ENCODE measurements at regions not wholly inside any gene's neighbourhood (a gene's known extent, or its start where the extent isn't known, plus 50 kb on each side); places are given as distances from the start of the nearest gene placed in this dataset.

DNA sequence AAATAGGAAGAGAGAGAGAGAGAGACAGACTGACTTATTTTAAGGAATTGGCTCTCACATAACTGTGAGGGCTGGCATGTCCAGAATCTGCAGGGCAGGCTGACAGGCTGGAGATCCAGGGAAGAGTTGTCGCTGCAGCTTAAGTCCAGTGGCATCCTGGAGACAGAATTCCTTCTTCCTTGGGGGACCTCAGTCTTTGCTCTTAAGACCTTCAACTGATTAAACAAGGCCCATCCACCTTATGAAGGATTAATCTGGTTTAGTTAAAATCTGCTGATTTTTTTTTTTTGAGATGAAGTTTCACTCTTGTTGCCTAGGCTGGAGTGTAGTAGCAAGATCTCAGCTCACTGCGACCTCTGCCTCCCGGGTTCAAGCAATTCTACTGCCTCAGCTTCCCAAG lies 128.0 kb upstream of the ALDH1A3 start:
- peaks cover 0 to 35% (median 22%) of the 10 kb centered on the region in 8 donors for H3K9me3 Mint-ChIP-seq
- Histone ChIP-seq H3K36me3 (ENCODE audit: insufficient read depth, low read length) (no peaks in the 10 kb centered on the region), H3K27ac (ENCODE audit: low read depth, low read length) (no peak overlapping the region), H3K4me1 (ENCODE audit: insufficient read depth, low read length) (no peaks in the 10 kb centered on the region), H3K4me3 (ENCODE audit: low read length in 2 of 2) (no peak overlapping the region), H3K9me3 (ENCODE audit: control insufficient read depth in 1 of 2, low read length in 2 of 2) (peaks cover 0 to 4% of the 10 kb centered on the region in 2 donors), H3K27me3 (ENCODE audit: insufficient read depth, low read length) (no peaks in the 10 kb centered on the region)
- no peak for DNase-seq
- H3K36me3 Mint-ChIP-seq = peaks cover 0 to 1% of the 10 kb centered on the region in 2 donors
- peaks cover 12 to 26% of the 10 kb centered on the region in 2 donors for H3K27me3 Mint-ChIP-seq
- H3K4me1 Mint-ChIP-seq = no peaks in the 10 kb centered on the region
- ChIA-PET POLR2A (ENCODE audit: partially characterized antibody) (no interaction called here), CTCF (ENCODE audit: partially characterized antibody) (no interaction called here)
- H3K4me3 Mint-ChIP-seq = no peak overlapping the region
- intact Hi-C loops (cut with micrococcal nuclease) = no loop called here
- H3K27ac Mint-ChIP-seq = no peak overlapping the region

DNA sequence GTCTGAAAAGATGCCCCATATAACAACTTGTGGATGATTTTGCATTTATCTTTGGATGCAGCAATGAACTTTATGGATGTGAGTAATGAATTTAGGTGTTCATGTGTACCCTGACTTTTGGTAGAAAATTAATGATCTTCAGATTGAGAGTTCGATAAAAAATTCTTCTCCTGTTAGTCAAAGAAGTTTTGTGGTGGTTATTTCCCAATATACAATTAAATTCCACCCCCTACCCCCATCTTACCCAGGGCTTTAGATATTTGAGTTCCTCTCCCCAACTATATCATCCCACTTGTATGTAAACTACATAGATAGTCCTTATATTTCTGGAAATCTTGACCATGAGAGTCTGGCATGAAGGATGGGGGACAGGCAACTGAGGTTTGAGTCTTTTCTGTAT lies 126.1 kb upstream of the ALDH1A3 start:
- Histone ChIP-seq H3K9me3 (ENCODE audit: control insufficient read depth in 1 of 2, low read length in 2 of 2) (no peaks in the 10 kb centered on the region), H3K27me3 (ENCODE audit: insufficient read depth, low read length) (peaks cover 4% of the 10 kb centered on the region), H3K36me3 (ENCODE audit: insufficient read depth, low read length) (no peaks in the 10 kb centered on the region), H3K4me1 (ENCODE audit: insufficient read depth, low read length) (no peaks in the 10 kb centered on the region), H3K27ac (ENCODE audit: low read depth, low read length) (no peak overlapping the region), H3K4me3 (ENCODE audit: low read length in 2 of 2) (no peak overlapping the region)
- POLR2A ChIA-PET (ENCODE audit: partially characterized antibody) = no interaction called here
- Mint-ChIP-seq H3K9me3 (peaks cover 0 to 21% (median 6%) of the 10 kb centered on the region in 8 donors), H3K36me3 (no peaks in the 10 kb centered on the region), H3K27me3 (peaks cover 8 to 27% of the 10 kb centered on the region in 2 donors), H3K27ac (no peak overlapping the region), H3K4me3 (no peak overlapping the region), H3K4me1 (no peaks in the 10 kb centered on the region)
- CTCF ChIA-PET (ENCODE audit: partially characterized antibody) = no interaction called here
- DNase-seq = no peak
- intact Hi-C loops (cut with micrococcal nuclease) = no loop called here

DNA sequence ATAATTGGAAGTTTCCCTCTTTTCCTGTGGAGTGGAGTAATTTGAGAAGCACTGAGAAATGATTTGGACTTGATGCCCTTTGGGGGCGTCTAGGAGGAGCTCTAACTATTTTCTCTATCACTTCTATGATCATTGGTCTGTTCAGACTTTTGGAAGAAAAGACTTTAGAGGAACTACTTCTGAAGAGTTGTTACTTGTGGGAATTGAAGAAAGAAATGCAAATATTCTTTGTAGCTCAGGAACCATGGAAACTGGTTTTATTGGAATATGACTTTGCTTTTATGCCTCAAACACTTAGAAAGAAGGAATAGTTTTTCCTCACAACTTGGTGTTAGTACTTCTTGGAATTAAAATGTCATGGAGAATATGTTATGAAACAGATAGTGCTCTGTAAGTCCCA lies 122.0 kb upstream of the ALDH1A3 start:
- ChIA-PET POLR2A (ENCODE audit: partially characterized antibody) (no interaction called here), CTCF (ENCODE audit: partially characterized antibody) (no interaction called here)
- no peak overlapping the region for H3K4me3 Mint-ChIP-seq
- H3K27me3 Mint-ChIP-seq = peaks cover 26 to 28% of the 10 kb centered on the region in 2 donors
- H3K27me3 ChIP-seq (ENCODE audit: insufficient read depth, low read length) = peaks cover 4% of the 10 kb centered on the region
- intact Hi-C loops (cut with micrococcal nuclease) = no loop called here
- H3K9me3 Mint-ChIP-seq = peaks cover 0 to 4% (median 0%) of the 10 kb centered on the region in 8 donors
- H3K27ac ChIP-seq (ENCODE audit: low read depth, low read length) = no peak overlapping the region
- H3K36me3 ChIP-seq (ENCODE audit: insufficient read depth, low read length) = no peaks in the 10 kb centered on the region
- H3K9me3 ChIP-seq (ENCODE audit: control insufficient read depth in 1 of 2, low read length in 2 of 2) = no peaks in the 10 kb centered on the region
- no peak for DNase-seq
- no peak overlapping the region for H3K27ac Mint-ChIP-seq
- H3K4me1 Mint-ChIP-seq = no peaks in the 10 kb centered on the region
- no peak overlapping the region for H3K4me3 ChIP-seq (ENCODE audit: low read length in 2 of 2)
- H3K4me1 ChIP-seq (ENCODE audit: insufficient read depth, low read length) = no peaks in the 10 kb centered on the region
- no peaks in the 10 kb centered on the region for H3K36me3 Mint-ChIP-seq

DNA sequence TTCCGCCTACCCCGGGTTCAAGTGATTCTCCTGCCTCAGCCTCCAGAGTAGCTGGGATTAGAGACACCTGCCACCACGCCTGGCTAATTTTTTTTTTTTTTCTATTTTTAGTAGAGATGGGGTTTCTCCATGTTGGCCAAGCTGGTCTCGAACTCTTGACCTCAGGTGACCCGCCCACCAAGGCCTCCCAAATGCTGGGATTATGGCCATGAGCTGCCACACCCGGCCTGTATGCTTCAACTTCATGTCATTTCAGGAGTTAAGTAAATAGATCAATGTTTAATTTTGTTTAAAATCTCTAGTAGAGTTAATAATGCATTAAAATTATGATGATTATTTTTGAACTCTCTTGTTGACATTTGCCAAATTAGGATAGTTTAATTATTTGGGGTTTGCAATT lies 121.1 kb upstream of the ALDH1A3 start:
- CTCF ChIA-PET (ENCODE audit: partially characterized antibody) = no interaction called here

DNA sequence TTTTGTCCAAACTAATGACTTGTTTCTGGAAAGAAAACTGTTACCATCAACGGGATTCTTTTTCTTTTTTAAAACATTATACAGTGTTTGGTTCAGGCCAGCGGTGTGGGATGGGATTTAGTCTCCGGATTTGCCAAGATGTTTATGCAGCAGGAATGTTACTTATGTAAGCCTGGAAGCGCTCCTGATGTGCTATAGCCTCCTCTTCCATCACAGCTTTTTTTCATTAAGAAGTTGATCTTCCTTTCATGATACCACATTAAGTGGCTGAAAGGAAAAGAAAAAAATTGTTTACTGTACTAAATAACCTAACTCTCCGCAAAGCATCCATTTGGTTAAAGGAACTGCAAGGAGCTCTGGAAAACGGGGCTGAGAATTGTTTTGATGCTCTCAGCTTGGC lies 120.5 kb upstream of the ALDH1A3 start:
- Histone ChIP-seq H3K9me3 (ENCODE audit: control insufficient read depth in 1 of 2, low read length in 2 of 2) (no peaks in the 10 kb centered on the region), H3K4me1 (ENCODE audit: insufficient read depth, low read length) (no peaks in the 10 kb centered on the region), H3K36me3 (ENCODE audit: insufficient read depth, low read length) (no peaks in the 10 kb centered on the region), H3K27ac (ENCODE audit: low read depth, low read length) (no peak overlapping the region), H3K27me3 (ENCODE audit: insufficient read depth, low read length) (peaks cover 4% of the 10 kb centered on the region), H3K4me3 (ENCODE audit: low read length in 2 of 2) (no peak overlapping the region)
- POLR2A ChIA-PET (ENCODE audit: partially characterized antibody) = no interaction called here
- Mint-ChIP-seq H3K27me3 (peaks cover 20 to 24% of the 10 kb centered on the region in 2 donors), H3K9me3 (no peaks in the 10 kb centered on the region), H3K4me3 (no peak overlapping the region), H3K4me1 (no peaks in the 10 kb centered on the region), H3K27ac (no peak overlapping the region), H3K36me3 (no peaks in the 10 kb centered on the region)
- no peak for DNase-seq
- intact Hi-C loops (cut with micrococcal nuclease) = no loop called here
- CTCF ChIA-PET (ENCODE audit: partially characterized antibody) = no interaction called here

More for the DNA sequence above, 121.1 kb upstream of the ALDH1A3 start:
- POLR2A ChIA-PET (ENCODE audit: partially characterized antibody) = no interaction called here
- Histone ChIP-seq H3K27ac (ENCODE audit: low read depth, low read length) (no peak overlapping the region), H3K4me3 (ENCODE audit: low read length in 2 of 2) (no peak overlapping the region), H3K27me3 (ENCODE audit: insufficient read depth, low read length) (peaks cover 4% of the 10 kb centered on the region), H3K36me3 (ENCODE audit: insufficient read depth, low read length) (no peaks in the 10 kb centered on the region), H3K4me1 (ENCODE audit: insufficient read depth, low read length) (no peaks in the 10 kb centered on the region), H3K9me3 (ENCODE audit: control insufficient read depth in 1 of 2, low read length in 2 of 2) (no peaks in the 10 kb centered on the region)
- Mint-ChIP-seq H3K4me3 (no peak overlapping the region), H3K36me3 (no peaks in the 10 kb centered on the region), H3K27me3 (peaks cover 24 to 25% of the 10 kb centered on the region in 2 donors), H3K4me1 (no peaks in the 10 kb centered on the region), H3K9me3 (peaks cover 0 to 4% (median 0%) of the 10 kb centered on the region in 8 donors), H3K27ac (no peak overlapping the region)
- DNase-seq = no peak
- intact Hi-C loops (cut with micrococcal nuclease) = no loop called here

DNA sequence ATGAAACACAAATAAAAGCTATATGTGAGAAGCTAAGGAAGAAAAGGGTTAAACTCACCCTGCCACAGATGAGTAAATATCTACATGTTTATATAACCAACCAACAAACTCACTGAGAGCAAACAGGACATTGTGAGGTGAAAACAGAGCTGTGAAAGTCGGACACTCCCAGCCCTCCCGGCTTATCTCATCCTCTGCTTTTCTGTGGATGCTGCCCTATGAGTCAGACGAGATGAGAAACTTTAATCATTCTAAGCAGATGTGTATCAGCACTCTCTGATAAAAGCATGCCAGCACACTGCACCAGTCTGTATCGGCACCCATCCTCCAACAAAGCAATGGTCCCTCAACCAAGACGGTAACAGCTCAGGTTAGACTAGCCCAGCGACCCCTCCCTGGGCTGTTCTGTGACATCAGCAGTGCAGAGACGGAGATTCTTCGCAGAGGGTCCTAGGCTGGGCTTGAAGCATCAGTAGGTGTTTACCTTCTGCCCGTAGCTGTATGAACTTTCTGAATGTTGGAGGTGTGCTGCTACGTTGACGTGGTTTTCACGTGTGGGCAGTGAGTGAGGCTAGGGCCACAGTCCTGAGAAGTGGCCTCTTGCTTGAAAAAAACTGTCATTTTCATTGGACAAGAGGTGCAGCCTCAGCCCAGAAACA lies 119.8 kb upstream of the ALDH1A3 start:
- ChIA-PET CTCF (ENCODE audit: partially characterized antibody) (no interaction called here), POLR2A (ENCODE audit: partially characterized antibody) (no interaction called here)
- intact Hi-C loops (cut with micrococcal nuclease) = no loop called here
- no peak overlapping the region for H3K4me3 Mint-ChIP-seq
- peaks cover 4% of the 10 kb centered on the region for H3K27me3 ChIP-seq (ENCODE audit: insufficient read depth, low read length)
- H3K4me1 Mint-ChIP-seq = no peaks in the 10 kb centered on the region
- H3K4me3 ChIP-seq (ENCODE audit: low read length in 2 of 2) = no peak overlapping the region
- no peaks in the 10 kb centered on the region for H3K36me3 ChIP-seq (ENCODE audit: insufficient read depth, low read length)
- no peaks in the 10 kb centered on the region for H3K4me1 ChIP-seq (ENCODE audit: insufficient read depth, low read length)
- no peak for DNase-seq
- no peak overlapping the region for H3K27ac Mint-ChIP-seq
- H3K9me3 Mint-ChIP-seq = no peaks in the 10 kb centered on the region
- H3K27me3 Mint-ChIP-seq = peaks cover 16 to 24% of the 10 kb centered on the region in 2 donors
- H3K9me3 ChIP-seq (ENCODE audit: control insufficient read depth in 1 of 2, low read length in 2 of 2) = no peaks in the 10 kb centered on the region
- no peaks in the 10 kb centered on the region for H3K36me3 Mint-ChIP-seq
- no peak overlapping the region for H3K27ac ChIP-seq (ENCODE audit: low read depth, low read length)

DNA sequence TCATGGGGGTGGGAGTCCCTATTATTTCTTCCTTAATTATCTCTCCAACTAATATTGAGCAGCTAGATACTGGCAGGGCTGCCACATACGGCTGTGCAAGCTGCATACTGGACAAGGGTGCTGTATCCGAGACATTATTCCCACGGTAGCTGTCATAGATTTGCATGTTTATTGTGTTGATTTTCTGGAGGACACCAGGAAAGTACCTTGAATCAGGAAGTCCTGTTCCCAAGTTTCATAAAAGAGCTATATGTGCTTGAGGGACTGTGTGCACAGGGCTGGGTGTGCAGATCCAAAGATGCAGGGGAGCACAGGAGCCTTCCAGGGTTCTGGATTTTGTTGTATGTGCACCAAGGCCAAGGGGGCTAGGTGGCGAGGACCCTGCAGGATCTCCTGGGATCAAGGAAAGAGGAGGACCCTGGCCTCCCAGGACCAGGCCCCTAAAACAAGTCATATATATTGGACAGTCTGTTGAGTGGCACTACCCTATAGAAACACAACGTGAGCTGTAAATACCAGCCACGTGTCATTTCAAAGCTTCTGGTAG lies 119.2 kb upstream of the ALDH1A3 start:
- H3K4me3 ChIP-seq (ENCODE audit: low read length in 2 of 2) = no peak overlapping the region
- DNase-seq = no peak
- Mint-ChIP-seq H3K36me3 (no peaks in the 10 kb centered on the region), H3K9me3 (no peaks in the 10 kb centered on the region), H3K27ac (no peak overlapping the region), H3K4me1 (no peaks in the 10 kb centered on the region), H3K4me3 (no peak overlapping the region), H3K27me3 (peaks cover 18 to 24% of the 10 kb centered on the region in 2 donors)
- intact Hi-C loops (cut with micrococcal nuclease) = no loop called here
- H3K9me3 ChIP-seq (ENCODE audit: control insufficient read depth in 1 of 2, low read length in 2 of 2) = no peaks in the 10 kb centered on the region
- CTCF ChIA-PET (ENCODE audit: partially characterized antibody) = no interaction called here
- H3K27ac ChIP-seq (ENCODE audit: low read depth, low read length) = no peak overlapping the region
- H3K4me1 ChIP-seq (ENCODE audit: insufficient read depth, low read length) = no peaks in the 10 kb centered on the region
- POLR2A ChIA-PET (ENCODE audit: partially characterized antibody) = no interaction called here
- no peaks in the 10 kb centered on the region for H3K36me3 ChIP-seq (ENCODE audit: insufficient read depth, low read length)
- peaks cover 4% of the 10 kb centered on the region for H3K27me3 ChIP-seq (ENCODE audit: insufficient read depth, low read length)

All from CD4-positive, alpha-beta memory T cell (primary cell).